MM.1S (cell line): ENCODE measurements at regions not wholly inside any gene's neighbourhood (a gene's known extent, or its start where the extent isn't known, plus 50 kb on each side); places are given as distances from the start of the nearest gene placed in this dataset.

ENCODE experiments used
- DNase-seq: peaks from one replicate; pipeline ENCODE4 v3.0.0-alpha.2; 2015
- H2AFZ ChIP-seq: fragments of 300-600 bp; sonication (generic); 2 replicates; pipeline ENCODE4 v1.6.0; 2016; ENCODE audit warnings: antibody characterized with exemption, low read length
- H3F3A ChIP-seq: fragments of 300-600 bp; sonication (generic); 2 replicates; pipeline ENCODE4 v1.6.1; 2016; ENCODE audit warnings: mild to moderate bottlenecking, antibody characterized with exemption, low read length, moderate library complexity, mixed read lengths; ENCODE audit not compliant: insufficient read depth
- H3K27ac ChIP-seq: fragments of 300-600 bp; sonication (generic); 2 replicates; pipeline ENCODE4 v1.5.1; 2016; ENCODE audit warnings: mild to moderate bottlenecking, low read length
- H3K27me3 ChIP-seq: fragments of 300-600 bp; sonication (generic); replicated peaks from 2 replicates; pipeline ENCODE4 v1.6.0; 2016; ENCODE audit warnings: low read length; ENCODE audit not compliant: insufficient read depth
- H3K36me3 ChIP-seq: fragments of 300-600 bp; sonication (generic); replicated peaks from 2 replicates; pipeline ENCODE4 v1.6.1; 2016; ENCODE audit warnings: mild to moderate bottlenecking, low read length, mixed read lengths; ENCODE audit not compliant: insufficient read depth
- H3K4me1 ChIP-seq: fragments of 300-600 bp; sonication (generic); 2 replicates; pipeline ENCODE4 v1.6.1; 2016; ENCODE audit warnings: low read length, mixed read lengths
- H3K4me2 ChIP-seq: fragments of 300-600 bp; sonication (generic); 2 replicates; pipeline ENCODE4 v1.6.0; 2016; ENCODE audit warnings: low read depth, low read length
- H3K4me3 ChIP-seq: fragments of 300-600 bp; sonication (generic); 2 replicates; pipeline ENCODE4 v1.5.1; 2016; ENCODE audit warnings: low read length, mixed read lengths
- H3K79me2 ChIP-seq: fragments of 300-600 bp; sonication (generic); 2 replicates; pipeline ENCODE4 v1.6.1; 2016; ENCODE audit warnings: mixed run types, low read length, mixed read lengths
- H3K9ac ChIP-seq: fragments of 300-600 bp; sonication (generic); 2 replicates; pipeline ENCODE4 v1.6.1; 2016; ENCODE audit warnings: low read length, mixed read lengths
- H3K9me2 ChIP-seq: fragments of 300-600 bp; sonication (generic); replicated peaks from 2 replicates; pipeline ENCODE4 v1.6.1; 2016; ENCODE audit warnings: mild to moderate bottlenecking, low read length, mixed read lengths; ENCODE audit not compliant: insufficient read depth
- H3K9me3 ChIP-seq: fragments of 300-600 bp; sonication (generic); replicated peaks from 2 replicates; pipeline ENCODE4 v1.6.1; 2016; ENCODE audit warnings: mild to moderate bottlenecking, low read length, mixed read lengths; ENCODE audit not compliant: insufficient read depth
- H4K20me1 ChIP-seq: fragments of 300-600 bp; sonication (generic); 2 replicates; pipeline ENCODE4 v1.6.1; 2016; ENCODE audit warnings: mild to moderate bottlenecking, low read length, moderate library complexity, mixed read lengths; ENCODE audit not compliant: insufficient read depth
- EZH2 ChIP-seq: fragments of 300-600 bp; sonication (generic); optimal IDR thresholded peaks from 2 replicates; pipeline ENCODE3; 2017; ENCODE audit warnings: low read depth, mild to moderate bottlenecking, antibody characterized with exemption, low read length, mixed read lengths
- EZH2phosphoT487 ChIP-seq: fragments of 300-600 bp; sonication (generic); IDR thresholded peaks from 2 replicates; pipeline ENCODE4 v1.6.1; 2018; ENCODE audit warnings: antibody characterized with exemption, low read length
- TF ChIP-seq, protein P1 (sequence below): fragments of 300-600 bp; sonication (generic); IDR thresholded peaks from 2 replicates; pipeline ENCODE4 v1.5.1; 2016; ENCODE audit warnings: antibody characterized with exemption, low read length, mixed read lengths

DNA sequence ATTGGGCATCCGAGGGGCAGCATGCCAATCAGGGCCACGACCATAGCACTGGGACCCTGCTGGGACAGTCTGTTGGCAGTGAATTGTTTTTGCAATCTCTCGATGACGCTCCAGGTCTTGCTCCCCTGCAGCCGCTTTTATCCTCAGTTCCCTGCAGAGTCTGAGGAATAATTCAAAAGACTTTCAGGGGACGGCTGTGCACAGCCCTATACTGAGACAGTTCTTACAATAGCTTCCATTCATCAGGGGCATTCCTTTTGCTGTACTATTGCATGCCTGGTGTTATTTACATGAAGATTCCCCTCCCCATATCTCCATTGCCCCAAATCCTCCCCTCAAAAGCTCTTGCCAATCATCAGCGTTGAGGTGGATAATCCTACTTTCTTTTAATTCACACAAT lies 163.3 kb upstream of the WWC1 start:
- Histone ChIP-seq H3K9ac (no peak overlapping the region), H2AFZ (no peak overlapping the region), H3K4me1 (peaks cover 16% of the 10 kb centered on the region), H3K36me3 (no peaks in the 10 kb centered on the region), H3K79me2 (no peaks in the 10 kb centered on the region), H3K27ac (no peak overlapping the region), H3K4me2 (no peak overlapping the region), H3F3A (peaks cover 7% of the 10 kb centered on the region; the same call in 1 of the 2 replicates), H3K9me3 (no peaks in the 10 kb centered on the region), H3K4me3 (no peak overlapping the region), H3K9me2 (no peaks in the 10 kb centered on the region), H4K20me1 (no peaks in the 10 kb centered on the region), H3K27me3 (peaks cover 56% of the 10 kb centered on the region)
- no peak for DNase-seq
- TF ChIP-seq EZH2: no peak

DNA sequence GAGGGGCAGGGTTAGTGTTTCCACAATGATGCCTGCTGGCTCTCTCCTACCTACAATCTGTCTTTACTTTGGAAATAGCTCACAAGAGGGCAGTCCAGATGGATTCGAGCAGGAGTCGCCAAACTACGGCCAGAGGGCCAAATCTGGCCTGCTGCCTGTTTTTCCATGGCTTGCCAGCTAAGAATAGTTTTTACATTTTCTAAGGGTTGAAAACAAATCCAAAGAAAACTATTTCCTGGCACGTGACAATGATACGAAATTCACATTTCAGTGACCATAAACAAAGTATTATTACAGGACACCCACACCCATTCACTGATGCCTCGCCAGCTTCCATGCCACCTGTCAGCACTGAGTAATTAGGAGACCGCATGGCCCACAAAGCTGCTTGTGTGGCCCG lies 162.9 kb upstream of the WWC1 start:
- Histone ChIP-seq H3K9me2 (no peaks in the 10 kb centered on the region), H3K36me3 (no peaks in the 10 kb centered on the region), H3F3A (peaks cover 7% of the 10 kb centered on the region; the same call in 1 of the 2 replicates), H4K20me1 (no peaks in the 10 kb centered on the region), H2AFZ (no peak overlapping the region), H3K27ac (no peak overlapping the region), H3K9me3 (no peaks in the 10 kb centered on the region), H3K79me2 (no peaks in the 10 kb centered on the region), H3K27me3 (peaks cover 52% of the 10 kb centered on the region), H3K4me1 (peaks cover 14% of the 10 kb centered on the region), H3K9ac (no peak overlapping the region), H3K4me3 (no peak overlapping the region), H3K4me2 (no peak overlapping the region)
- no peak for DNase-seq
- TF ChIP-seq EZH2phosphoT487 (no peak), EZH2 (no peak)
- TF ChIP-seq, protein P1, sequence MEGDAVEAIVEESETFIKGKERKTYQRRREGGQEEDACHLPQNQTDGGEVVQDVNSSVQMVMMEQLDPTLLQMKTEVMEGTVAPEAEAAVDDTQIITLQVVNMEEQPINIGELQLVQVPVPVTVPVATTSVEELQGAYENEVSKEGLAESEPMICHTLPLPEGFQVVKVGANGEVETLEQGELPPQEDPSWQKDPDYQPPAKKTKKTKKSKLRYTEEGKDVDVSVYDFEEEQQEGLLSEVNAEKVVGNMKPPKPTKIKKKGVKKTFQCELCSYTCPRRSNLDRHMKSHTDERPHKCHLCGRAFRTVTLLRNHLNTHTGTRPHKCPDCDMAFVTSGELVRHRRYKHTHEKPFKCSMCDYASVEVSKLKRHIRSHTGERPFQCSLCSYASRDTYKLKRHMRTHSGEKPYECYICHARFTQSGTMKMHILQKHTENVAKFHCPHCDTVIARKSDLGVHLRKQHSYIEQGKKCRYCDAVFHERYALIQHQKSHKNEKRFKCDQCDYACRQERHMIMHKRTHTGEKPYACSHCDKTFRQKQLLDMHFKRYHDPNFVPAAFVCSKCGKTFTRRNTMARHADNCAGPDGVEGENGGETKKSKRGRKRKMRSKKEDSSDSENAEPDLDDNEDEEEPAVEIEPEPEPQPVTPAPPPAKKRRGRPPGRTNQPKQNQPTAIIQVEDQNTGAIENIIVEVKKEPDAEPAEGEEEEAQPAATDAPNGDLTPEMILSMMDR: no peak

DNA sequence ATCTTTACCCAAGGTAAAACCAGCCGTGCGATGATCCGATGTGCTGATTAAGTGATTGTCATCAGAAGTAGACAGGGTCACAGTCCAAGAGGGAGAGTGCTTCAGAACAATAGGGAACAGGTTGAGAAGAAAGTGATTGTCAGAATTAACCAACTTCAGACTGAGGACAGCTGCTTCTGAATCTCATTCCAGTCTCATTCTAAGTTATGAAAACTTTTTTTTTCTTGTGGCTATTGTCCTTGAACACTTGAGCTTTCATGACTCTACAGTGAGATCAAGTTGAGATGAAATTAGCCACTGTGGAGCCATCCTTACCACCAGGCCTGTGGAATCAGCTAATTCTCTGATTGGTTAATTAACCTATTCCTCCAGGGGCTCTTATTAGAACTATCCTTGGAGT lies 159.9 kb upstream of the WWC1 start:
- Histone ChIP-seq H3K27ac (no peak overlapping the region), H3K9ac (no peak overlapping the region), H3K4me1 (no peaks in the 10 kb centered on the region), H3K9me3 (no peaks in the 10 kb centered on the region), H3K9me2 (no peaks in the 10 kb centered on the region), H3F3A (no peaks in the 10 kb centered on the region), H3K4me2 (no peak overlapping the region), H3K27me3 (peaks cover 27% of the 10 kb centered on the region), H3K4me3 (no peak overlapping the region), H3K36me3 (no peaks in the 10 kb centered on the region), H3K79me2 (no peaks in the 10 kb centered on the region), H2AFZ (no peak overlapping the region), H4K20me1 (no peaks in the 10 kb centered on the region)
- TF ChIP-seq EZH2phosphoT487 (no peak), EZH2 (no peak)
- TF ChIP-seq, protein P1: no peak
- no peak for DNase-seq

DNA sequence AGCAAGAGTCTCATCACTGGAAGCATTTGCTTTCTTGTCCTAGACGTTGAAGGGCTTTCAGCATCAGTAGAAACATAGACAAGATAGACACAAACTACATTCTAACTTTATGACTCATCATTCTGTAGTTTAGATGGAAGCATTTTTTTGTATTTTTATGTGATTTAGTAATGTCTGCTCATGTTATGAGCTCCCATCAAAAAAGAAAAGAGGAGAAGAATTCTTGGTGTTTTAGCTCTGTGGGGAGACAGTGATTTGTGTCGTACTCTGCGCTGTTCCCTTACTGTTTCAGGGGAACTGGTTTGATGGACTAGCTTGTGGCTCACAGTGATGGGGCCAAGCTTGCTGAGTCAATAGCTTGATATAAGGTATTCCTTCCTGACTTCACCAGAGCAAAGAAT lies 159.2 kb upstream of the WWC1 start:
- Histone ChIP-seq H4K20me1 (no peaks in the 10 kb centered on the region), H3K4me1 (no peaks in the 10 kb centered on the region), H3K4me2 (no peak overlapping the region), H2AFZ (no peak overlapping the region), H3K36me3 (no peaks in the 10 kb centered on the region), H3K27me3 (peaks cover 20% of the 10 kb centered on the region), H3K9ac (no peak overlapping the region), H3K9me3 (no peaks in the 10 kb centered on the region), H3K9me2 (no peaks in the 10 kb centered on the region), H3F3A (no peaks in the 10 kb centered on the region), H3K4me3 (no peak overlapping the region), H3K27ac (no peak overlapping the region), H3K79me2 (no peaks in the 10 kb centered on the region)
- DNase-seq: no peak
- no peak for TF ChIP-seq EZH2phosphoT487
- TF ChIP-seq EZH2: no peak
- TF ChIP-seq, protein P1: no peak
